Hepatocyte (in vitro differentiated cells): ENCODE measurements at regions not wholly inside any gene's neighbourhood (a gene's known extent, or its start where the extent isn't known, plus 50 kb on each side); places are given as distances from the start of the nearest gene placed in this dataset.
"Not testable (repeated sequence)": the region's sequence is repeated elsewhere in the genome, so short reads cannot be mapped to it uniquely, and the experiment has no call there.

ENCODE experiments used
- EZH2 ChIP-seq: fragments of 200-600 bp; sonication (generic); IDR thresholded peaks from 2 replicates; pipeline ENCODE4 v1.6.1; 2016; ENCODE audit warnings: antibody characterized with exemption, mild to moderate bottlenecking, borderline replicate concordance
- TF ChIP-seq, protein P1 (sequence below): fragments of 200-600 bp; sonication (generic); IDR thresholded peaks from 2 replicates; pipeline ENCODE4 v1.5.1; 2016; ENCODE audit warnings: antibody characterized with exemption, mild to moderate bottlenecking; ENCODE audit not compliant: poor library complexity

DNA sequence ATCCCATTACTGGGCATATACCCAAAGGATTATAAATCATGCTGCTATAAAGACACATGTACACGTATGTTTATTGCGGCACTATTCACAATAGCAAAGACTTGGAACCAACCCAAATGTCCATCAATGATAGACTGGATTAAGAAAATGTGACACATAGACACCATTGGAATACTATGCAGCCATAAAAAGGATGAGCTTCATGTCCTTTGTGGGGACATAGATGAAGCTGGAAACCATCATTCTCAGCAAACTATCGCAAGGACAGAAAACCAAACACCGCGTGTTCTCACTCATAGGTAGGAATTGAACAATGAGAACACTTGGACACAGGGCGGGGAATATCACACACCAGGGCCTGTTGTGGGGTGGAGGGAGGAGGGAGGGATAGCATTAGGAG, 105.3 kb downstream of the NOC3L start:
- TF ChIP-seq, protein P1, sequence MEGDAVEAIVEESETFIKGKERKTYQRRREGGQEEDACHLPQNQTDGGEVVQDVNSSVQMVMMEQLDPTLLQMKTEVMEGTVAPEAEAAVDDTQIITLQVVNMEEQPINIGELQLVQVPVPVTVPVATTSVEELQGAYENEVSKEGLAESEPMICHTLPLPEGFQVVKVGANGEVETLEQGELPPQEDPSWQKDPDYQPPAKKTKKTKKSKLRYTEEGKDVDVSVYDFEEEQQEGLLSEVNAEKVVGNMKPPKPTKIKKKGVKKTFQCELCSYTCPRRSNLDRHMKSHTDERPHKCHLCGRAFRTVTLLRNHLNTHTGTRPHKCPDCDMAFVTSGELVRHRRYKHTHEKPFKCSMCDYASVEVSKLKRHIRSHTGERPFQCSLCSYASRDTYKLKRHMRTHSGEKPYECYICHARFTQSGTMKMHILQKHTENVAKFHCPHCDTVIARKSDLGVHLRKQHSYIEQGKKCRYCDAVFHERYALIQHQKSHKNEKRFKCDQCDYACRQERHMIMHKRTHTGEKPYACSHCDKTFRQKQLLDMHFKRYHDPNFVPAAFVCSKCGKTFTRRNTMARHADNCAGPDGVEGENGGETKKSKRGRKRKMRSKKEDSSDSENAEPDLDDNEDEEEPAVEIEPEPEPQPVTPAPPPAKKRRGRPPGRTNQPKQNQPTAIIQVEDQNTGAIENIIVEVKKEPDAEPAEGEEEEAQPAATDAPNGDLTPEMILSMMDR, result not testable (repeated sequence)
- TF ChIP-seq EZH2, result not testable (repeated sequence)
